Endothelial cell of umbilical vein (primary cell): ENCODE measurements at regions not wholly inside any gene's neighbourhood (a gene's known extent, or its start where the extent isn't known, plus 50 kb on each side); places are given as distances from the start of the nearest gene placed in this dataset.

ENCODE experiments used
- BruUV-seq: library from RNA; stranded (reverse); fragments of 400-500 nt; replicated peaks from 2 replicates; lab custom pipeline; 2021; lab: Mats Ljungman, UMichigan
- CTCF ChIA-PET: fragments of 300-600, 350-600 bp; sonication (Branson Sonifier 250); formaldehyde crosslinking; loops from one replicate; lab custom pipeline; 2021; ENCODE audit warnings: antibody characterized with exemption, inconsistent platforms; lab: Charles Lee
- POLR2A ChIA-PET: fragments of 300-600, 350-600 bp; sonication (Branson Sonifier 250); formaldehyde crosslinking; loops from one replicate; lab custom pipeline; 2021; ENCODE audit warnings: antibody characterized with exemption, inconsistent platforms; lab: Charles Lee
- DNase-seq: peaks from one replicate; pipeline ENCODE4 v3.0.0-alpha.2; 2011; ENCODE audit warnings: low read depth, low spot score
- FAIRE-seq: peaks from 2 replicates; lab custom pipeline; 2011; peaks lifted over from hg19 to GRCh38; lab: Jason Lieb, UNC
- H2AFZ ChIP-seq: 2 replicates; pipeline ENCODE4 v1.6.0; 2012; ENCODE audit warnings: low read depth, low read length, control low read depth, inconsistent platforms
- H3K27ac ChIP-seq: 2 replicates; pipeline ENCODE4 v1.5.1; 2011; ENCODE audit warnings: low read depth, mild to moderate bottlenecking, control low read depth, low read length, moderate library complexity; ENCODE audit not compliant: insufficient read depth
- H3K27me3 ChIP-seq, 2 experiments: 2 replicates each; pipeline versions ENCODE4 v1.6.0 to v1.6.1; 2011; ENCODE audit warnings: low read length in 2 of 2, mixed read lengths in 1 of 2; ENCODE audit not compliant: control insufficient read depth in 2 of 2, insufficient read depth in 2 of 2
- H3K36me3 ChIP-seq, 2 experiments: 2 replicates in 1 of 2; 3 replicates in 1 of 2; pipeline ENCODE4 v1.5.1; 2011; ENCODE audit warnings: low read length in 2 of 2, mild to moderate bottlenecking in 1 of 2, moderate library complexity in 1 of 2; ENCODE audit not compliant: control insufficient read depth in 2 of 2, insufficient read depth in 2 of 2; ENCODE audit errors: extremely low read depth in 1 of 2
- H3K4me1 ChIP-seq: 3 replicates; pipeline ENCODE4 v1.5.1; 2011; ENCODE audit warnings: mild to moderate bottlenecking, low read length; ENCODE audit not compliant: control insufficient read depth, insufficient read depth; ENCODE audit errors: extremely low read depth
- H3K4me2 ChIP-seq: 2 replicates; pipeline ENCODE4 v1.6.1; 2011; ENCODE audit warnings: low read length, control low read depth, mixed read lengths; ENCODE audit not compliant: insufficient read depth
- H3K4me3 ChIP-seq, 3 experiments: fragments of 200-600 bp in 1 of 3; sonication (generic), shearing (Covaris generic) in 1 of 3; replicated peaks in 1 of 3; 2 replicates each; pipeline ENCODE4 v1.5.1; 2011 to 2016; ENCODE audit warnings: control low read depth in 3 of 3, low read length in 3 of 3, mild to moderate bottlenecking in 2 of 3, inconsistent platforms in 1 of 3, low read depth in 1 of 3, moderate library complexity in 1 of 3; ENCODE audit not compliant: insufficient read depth in 1 of 3
- H3K79me2 ChIP-seq: 2 replicates; pipeline ENCODE4 v1.6.0; 2012; ENCODE audit warnings: low read length, inconsistent platforms; ENCODE audit not compliant: control insufficient read depth, insufficient read depth
- H3K9ac ChIP-seq: replicated peaks from 2 replicates; pipeline ENCODE3; 2011; ENCODE audit warnings: low read length, control low read depth; ENCODE audit not compliant: insufficient read depth; ENCODE audit errors: extremely low read depth
- H3K9me1 ChIP-seq: replicated peaks from 3 replicates; pipeline ENCODE4 v1.6.0; 2011; ENCODE audit warnings: mild to moderate bottlenecking, low read length; ENCODE audit not compliant: control insufficient read depth, insufficient read depth; ENCODE audit errors: extremely low read depth
- H3K9me3 ChIP-seq: replicated peaks from 2 replicates; pipeline ENCODE4 v1.5.1; 2012; ENCODE audit warnings: low read length, inconsistent platforms; ENCODE audit not compliant: control insufficient read depth, insufficient read depth
- H4K20me1 ChIP-seq: replicated peaks from 2 replicates; pipeline ENCODE3; 2011; ENCODE audit warnings: mild to moderate bottlenecking, low read length; ENCODE audit not compliant: control insufficient read depth, insufficient read depth; ENCODE audit errors: extremely low read depth
- EZH2 ChIP-seq: IDR thresholded peaks from 2 replicates; pipeline ENCODE4 v1.6.1; 2012; ENCODE audit warnings: borderline replicate concordance, low read depth, mild to moderate bottlenecking, moderate library complexity, low read length, inconsistent platforms; ENCODE audit not compliant: severe bottlenecking
- FOS ChIP-seq: IDR thresholded peaks from 2 replicates; pipeline ENCODE4 v1.6.1; 2011; ENCODE audit warnings: mild to moderate bottlenecking, low read length, moderate library complexity, borderline replicate concordance; ENCODE audit not compliant: insufficient read depth
- GATA2 ChIP-seq: IDR thresholded peaks from 2 replicates; pipeline ENCODE4 v1.7.0; 2011; ENCODE audit warnings: low read depth, mild to moderate bottlenecking, moderate library complexity, mixed read lengths, low read length; ENCODE audit not compliant: insufficient read length, insufficient read depth
- JUN ChIP-seq: IDR thresholded peaks from 2 replicates; pipeline ENCODE4 v1.6.1; 2011; ENCODE audit warnings: borderline replicate concordance, low read depth; ENCODE audit not compliant: insufficient read length, insufficient read depth
- MYC ChIP-seq: IDR thresholded peaks from one replicate; pipeline ENCODE4 v1.6.1; 2011; ENCODE audit warnings: mild to moderate bottlenecking, low read depth, low read length
- POLR2A ChIP-seq: IDR thresholded peaks from 2 replicates; pipeline ENCODE4 v1.6.1; 2012; ENCODE audit warnings: low read depth, mild to moderate bottlenecking, control low read depth, low read length
- POLR2AphosphoS5 ChIP-seq: IDR thresholded peaks from 2 replicates; pipeline ENCODE4 v1.6.1; 2012; ENCODE audit warnings: low read depth, mild to moderate bottlenecking, control low read depth, low read length, moderate library complexity; ENCODE audit not compliant: insufficient read depth
- dilution Hi-C: fragments of 300-500 bp; cut with MboI; formaldehyde crosslinking; loops from one replicate; pipeline ENCODE4 v1.15.0; 2019; ENCODE audit warnings: low sequenced_read_pairs; ENCODE audit not compliant: extremely low pct_ligation_motif_present
- intact Hi-C: fragments of 100-400 bp; cut with micrococcal nuclease; formaldehyde crosslinking; loops from one replicate; pipeline ENCODE4 v1.10.0; 2022
- TF ChIP-seq, protein P1 (sequence below): IDR thresholded peaks from 2 replicates; pipeline ENCODE4 v1.6.1; 2011; ENCODE audit not compliant: insufficient read depth, insufficient read length
- TF ChIP-seq, protein P2 (sequence below), 2 donors: IDR thresholded peaks; 1 replicate in 1 of 2; 2 replicates in 1 of 2; pipeline ENCODE4 v1.5.1; 2011; ENCODE audit warnings: low read length in 2 of 2, mild to moderate bottlenecking in 2 of 2, moderate library complexity in 2 of 2, control low read depth in 1 of 2, inconsistent platforms in 1 of 2, low read depth in 1 of 2; ENCODE audit not compliant: insufficient read depth in 1 of 2; ENCODE audit errors: extremely low read depth in 1 of 2

DNA sequence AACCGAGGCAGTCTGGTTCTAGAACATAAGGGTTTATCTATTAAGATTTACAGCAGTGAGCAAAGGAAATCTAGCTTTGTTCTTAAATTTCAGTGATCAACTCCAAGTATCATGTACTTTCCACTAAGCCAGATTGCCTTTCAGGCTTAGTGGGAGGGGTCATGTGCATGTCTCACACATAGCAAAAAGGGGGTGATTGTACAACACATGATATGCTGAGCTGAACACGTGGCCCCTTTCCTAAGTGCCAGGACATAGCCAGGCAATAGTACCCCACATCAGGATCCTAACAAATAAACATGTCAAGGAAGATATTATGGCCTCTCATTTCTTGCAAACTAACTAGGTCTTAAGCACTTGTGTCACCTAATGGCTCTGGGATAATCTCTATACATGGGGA is 347.2 kb downstream of the C12orf75 start:
- dilution Hi-C loops (no loop called here), intact Hi-C loops (no loop called here)
- H2AFZ ChIP-seq, result no peak overlapping the region
- H4K20me1 ChIP-seq, result no peaks in the 10 kb centered on the region
- peaks cover 6% of the 10 kb centered on the region for H3K4me1 ChIP-seq
- CTCF ChIA-PET, result interaction anchor here (1.4 kb wide), 1 partner anchor 12 kb away, joined by 3 read pairs; no protein-coding TSS in a partner anchor
- H3K4me3 ChIP-seq, result no peak overlapping the region
- H3K36me3 ChIP-seq, result no peaks in the 10 kb centered on the region
- H3K27ac ChIP-seq, result no peak overlapping the region
- no peaks in the 10 kb centered on the region for H3K9me3 ChIP-seq
- H3K4me2 ChIP-seq, result no peak overlapping the region
- no peaks in the 10 kb centered on the region for H3K79me2 ChIP-seq
- POLR2A ChIA-PET, result no interaction called here
- TF ChIP-seq POLR2A, result no peak
- TF ChIP-seq MYC, result no peak
- TF ChIP-seq, protein P1, sequence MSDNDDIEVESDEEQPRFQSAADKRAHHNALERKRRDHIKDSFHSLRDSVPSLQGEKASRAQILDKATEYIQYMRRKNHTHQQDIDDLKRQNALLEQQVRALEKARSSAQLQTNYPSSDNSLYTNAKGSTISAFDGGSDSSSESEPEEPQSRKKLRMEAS, result no peak
- TF ChIP-seq JUN, result no peak
- TF ChIP-seq, protein P2, sequence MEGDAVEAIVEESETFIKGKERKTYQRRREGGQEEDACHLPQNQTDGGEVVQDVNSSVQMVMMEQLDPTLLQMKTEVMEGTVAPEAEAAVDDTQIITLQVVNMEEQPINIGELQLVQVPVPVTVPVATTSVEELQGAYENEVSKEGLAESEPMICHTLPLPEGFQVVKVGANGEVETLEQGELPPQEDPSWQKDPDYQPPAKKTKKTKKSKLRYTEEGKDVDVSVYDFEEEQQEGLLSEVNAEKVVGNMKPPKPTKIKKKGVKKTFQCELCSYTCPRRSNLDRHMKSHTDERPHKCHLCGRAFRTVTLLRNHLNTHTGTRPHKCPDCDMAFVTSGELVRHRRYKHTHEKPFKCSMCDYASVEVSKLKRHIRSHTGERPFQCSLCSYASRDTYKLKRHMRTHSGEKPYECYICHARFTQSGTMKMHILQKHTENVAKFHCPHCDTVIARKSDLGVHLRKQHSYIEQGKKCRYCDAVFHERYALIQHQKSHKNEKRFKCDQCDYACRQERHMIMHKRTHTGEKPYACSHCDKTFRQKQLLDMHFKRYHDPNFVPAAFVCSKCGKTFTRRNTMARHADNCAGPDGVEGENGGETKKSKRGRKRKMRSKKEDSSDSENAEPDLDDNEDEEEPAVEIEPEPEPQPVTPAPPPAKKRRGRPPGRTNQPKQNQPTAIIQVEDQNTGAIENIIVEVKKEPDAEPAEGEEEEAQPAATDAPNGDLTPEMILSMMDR (IDR thresholded peaks at IDR 0.05; ENCODE audit: extremely low read depth in 1 of 2, insufficient read depth in 1 of 2, low read depth in 1 of 2, low read length in 2 of 2), result no peak
- no peak for TF ChIP-seq EZH2
- TF ChIP-seq FOS, result no peak
- no peak for TF ChIP-seq POLR2AphosphoS5
- no peak for TF ChIP-seq GATA2
- H3K9me1 ChIP-seq, result no peaks in the 10 kb centered on the region
- FAIRE-seq, result no peak
- no peak overlapping the region for H3K9ac ChIP-seq
- no peaks in the 10 kb centered on the region for H3K27me3 ChIP-seq
- no peak for DNase-seq
- BruUV-seq, result no TSS peak
